22Rv1 (cell line): ENCODE measurements at regions not wholly inside any gene's neighbourhood (a gene's known extent, or its start where the extent isn't known, plus 50 kb on each side); places are given as distances from the start of the nearest gene placed in this dataset.

Experiments
- ZFX ChIP-seq: fragments of 450-650 bp; IDR thresholded peaks from 2 replicates; pipeline ENCODE4 v1.6.1; 2017; ENCODE audit warnings: antibody characterized with exemption, borderline replicate concordance
- TF ChIP-seq, protein P1 (sequence below): fragments of 450-650 bp; IDR thresholded peaks from 2 replicates; pipeline ENCODE4 v1.5.1; 2017; ENCODE audit warnings: mild to moderate bottlenecking

GRCh38 chr6:109912952-109913351 lies 65.2 kb upstream of the GPR6 start:
- TF ChIP-seq, protein P1, sequence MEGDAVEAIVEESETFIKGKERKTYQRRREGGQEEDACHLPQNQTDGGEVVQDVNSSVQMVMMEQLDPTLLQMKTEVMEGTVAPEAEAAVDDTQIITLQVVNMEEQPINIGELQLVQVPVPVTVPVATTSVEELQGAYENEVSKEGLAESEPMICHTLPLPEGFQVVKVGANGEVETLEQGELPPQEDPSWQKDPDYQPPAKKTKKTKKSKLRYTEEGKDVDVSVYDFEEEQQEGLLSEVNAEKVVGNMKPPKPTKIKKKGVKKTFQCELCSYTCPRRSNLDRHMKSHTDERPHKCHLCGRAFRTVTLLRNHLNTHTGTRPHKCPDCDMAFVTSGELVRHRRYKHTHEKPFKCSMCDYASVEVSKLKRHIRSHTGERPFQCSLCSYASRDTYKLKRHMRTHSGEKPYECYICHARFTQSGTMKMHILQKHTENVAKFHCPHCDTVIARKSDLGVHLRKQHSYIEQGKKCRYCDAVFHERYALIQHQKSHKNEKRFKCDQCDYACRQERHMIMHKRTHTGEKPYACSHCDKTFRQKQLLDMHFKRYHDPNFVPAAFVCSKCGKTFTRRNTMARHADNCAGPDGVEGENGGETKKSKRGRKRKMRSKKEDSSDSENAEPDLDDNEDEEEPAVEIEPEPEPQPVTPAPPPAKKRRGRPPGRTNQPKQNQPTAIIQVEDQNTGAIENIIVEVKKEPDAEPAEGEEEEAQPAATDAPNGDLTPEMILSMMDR = no peak
- no peak for TF ChIP-seq ZFX
